Mucosa of descending colon (tissue), 3 donors: ENCODE measurements at regions not wholly inside any gene's neighbourhood (a gene's known extent, or its start where the extent isn't known, plus 50 kb on each side); places are given as distances from the start of the nearest gene placed in this dataset.
A peak's percentile ranks its signal among the peaks of the same experiment; 100 is the strongest.
"Not testable (repeated sequence)": the region's sequence is repeated elsewhere in the genome, so short reads cannot be mapped to it uniquely, and the experiment has no call there.

Experiments used
- ATAC-seq: fragments of 200-7000 bp; cut with Tn5 transposase; one replicate; pipeline ENCODE4 v1.9.1; 2020; ENCODE audit warnings: mild to moderate bottlenecking, moderate library complexity
- DNase-seq, 3 donors: peaks; one replicate each; pipeline ENCODE4 v3.0.0-alpha.2; 2020
- H3K36me3 ChIP-seq: fragments of 200-600 bp; one replicate; pipeline ENCODE4 v1.8.0; 2021; ENCODE audit warnings: low read depth, mild to moderate bottlenecking
- H3K4me1 ChIP-seq: fragments of 200-600 bp; one replicate; pipeline ENCODE4 v1.8.0; 2021; ENCODE audit warnings: low read depth, mild to moderate bottlenecking
- H3K4me3 ChIP-seq: fragments of 200-600 bp; one replicate; pipeline ENCODE4 v1.8.0; 2021; ENCODE audit warnings: mild to moderate bottlenecking
- H3K9me3 ChIP-seq: fragments of 200-600 bp; one replicate; pipeline ENCODE4 v1.8.0; 2021; ENCODE audit warnings: mild to moderate bottlenecking
- intact Hi-C, 2 donors: fragments of 100-400 bp; cut with DNase I in 1 of 2; cut with micrococcal nuclease in 1 of 2; formaldehyde crosslinking; loops; one replicate each; pipeline versions ENCODE4 v1.11.0 to v1.11.1; 2022; cut with DNase I, micrococcal nuclease
- TF ChIP-seq, protein P1 (sequence below): fragments of 200-600 bp; IDR thresholded peaks from one replicate; pipeline ENCODE4 v1.8.0; 2022; ENCODE audit warnings: antibody characterized with exemption, mild to moderate bottlenecking
- donor health status: DM: no; HTN: no; CAD: no; lungs with moderate emphysema.
- donor health status: DM: no; HTN: no; CAD: no.
- donor health status: DM: no; HTN: yes; CAD: no.

DNA sequence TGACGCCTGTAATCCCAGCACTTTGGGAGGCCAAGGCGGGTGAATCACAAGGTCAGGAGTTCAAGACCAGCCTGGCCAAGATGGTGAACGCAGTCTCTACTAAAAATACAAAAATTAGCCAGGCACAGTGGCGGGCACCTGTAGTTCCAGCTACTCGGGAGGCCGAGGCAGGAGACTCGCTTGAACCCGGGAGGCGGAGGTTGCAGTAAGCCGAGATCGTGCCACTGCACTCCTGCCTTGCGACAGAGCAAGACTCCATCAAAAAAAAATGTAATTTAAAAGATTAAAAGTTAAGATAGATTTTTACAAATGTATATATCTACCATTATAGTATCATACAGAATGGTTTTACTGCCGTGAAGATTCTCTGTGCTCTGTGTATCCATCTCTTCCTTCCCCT is 1464.1 kb downstream of the FOXD4L5 start:
- intact Hi-C loops, H3K4me1 ChIP-seq, H3K4me3 ChIP-seq, ATAC-seq, H3K36me3 ChIP-seq: not testable (repeated sequence)
- peaks cover 38% of the 10 kb centered on the region for H3K9me3 ChIP-seq
- peak in 1 of 3 donors; percentile 48 for DNase-seq

DNA sequence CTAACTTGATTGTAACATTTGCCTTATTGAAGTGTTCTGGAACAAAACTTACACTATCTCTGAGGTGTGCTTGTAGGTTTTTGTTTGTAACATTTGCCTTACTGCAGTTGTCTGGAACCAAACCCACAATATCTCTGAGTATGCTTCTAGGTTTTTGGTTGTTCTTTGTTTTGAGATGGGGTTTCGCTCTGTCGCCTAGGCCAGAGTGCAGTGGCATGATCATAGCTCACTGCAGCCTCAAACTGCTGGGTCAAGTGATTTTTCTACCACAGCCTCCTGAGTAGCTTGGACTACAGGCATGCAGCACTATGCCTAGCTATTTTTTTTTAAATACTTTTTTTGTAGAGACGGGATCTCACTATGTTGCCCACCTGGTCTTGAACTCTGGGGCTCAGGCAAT is 1464.6 kb downstream of the FOXD4L5 start:
- intact Hi-C loops, H3K36me3 ChIP-seq, H3K4me1 ChIP-seq, DNase-seq, H3K4me3 ChIP-seq, ATAC-seq: not testable (repeated sequence)
- peaks cover 43% of the 10 kb centered on the region for H3K9me3 ChIP-seq

DNA sequence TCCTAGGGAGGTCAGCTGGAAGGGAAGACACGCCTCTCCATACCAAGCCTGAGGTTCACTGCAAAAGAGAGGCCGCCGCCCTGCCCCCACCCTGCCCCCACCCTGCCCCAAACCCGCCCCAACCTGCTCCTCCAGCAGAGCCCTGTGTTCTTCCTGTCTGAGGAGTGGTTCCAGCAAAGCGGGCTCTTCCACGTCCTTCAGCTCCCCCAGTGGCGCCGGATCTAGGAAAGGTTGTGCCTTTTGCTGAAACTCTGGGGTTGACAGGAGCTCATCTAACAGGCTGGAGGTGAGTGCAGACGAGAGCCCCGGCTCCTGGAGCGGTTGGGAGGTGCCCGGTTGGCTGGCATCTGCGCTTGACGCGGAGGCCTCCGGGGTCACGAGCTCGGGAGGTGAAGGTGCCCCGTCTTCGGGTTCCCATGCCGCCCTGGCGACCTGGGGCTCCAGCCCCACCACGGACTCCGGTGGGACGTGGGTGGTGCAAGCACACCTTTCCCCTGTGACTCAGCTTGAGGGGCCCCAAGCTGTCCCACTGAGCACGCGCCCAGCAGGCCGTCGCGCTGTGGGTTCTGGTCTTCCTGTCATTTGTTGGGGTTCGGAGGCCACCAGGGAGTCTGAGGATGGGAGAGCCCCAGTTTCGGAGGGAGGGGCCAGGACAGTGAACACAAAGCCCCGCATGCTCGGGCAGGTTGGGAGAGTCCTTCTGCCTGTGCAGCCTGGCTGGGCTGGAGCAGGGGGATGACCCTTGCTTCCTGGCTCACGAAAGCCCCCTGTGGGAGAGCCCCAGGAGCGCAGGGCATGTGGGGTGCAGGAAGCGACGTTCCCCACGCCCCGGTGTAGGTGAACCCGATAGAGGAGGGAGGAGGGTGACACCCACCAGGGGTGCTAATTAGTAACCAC is 1467.1 kb downstream of the FOXD4L5 start:
- Histone ChIP-seq H3K4me1 (no peaks in the 10 kb centered on the region), H3K4me3 (no peak overlapping the region), H3K9me3 (peaks cover 59% of the 10 kb centered on the region), H3K36me3 (no peaks in the 10 kb centered on the region)
- intact Hi-C loops: no loop called here
- DNase-seq (peak; percentile 51 to 90 (median 69)), ATAC-seq (peak; percentile 61)
- TF ChIP-seq, protein P1, sequence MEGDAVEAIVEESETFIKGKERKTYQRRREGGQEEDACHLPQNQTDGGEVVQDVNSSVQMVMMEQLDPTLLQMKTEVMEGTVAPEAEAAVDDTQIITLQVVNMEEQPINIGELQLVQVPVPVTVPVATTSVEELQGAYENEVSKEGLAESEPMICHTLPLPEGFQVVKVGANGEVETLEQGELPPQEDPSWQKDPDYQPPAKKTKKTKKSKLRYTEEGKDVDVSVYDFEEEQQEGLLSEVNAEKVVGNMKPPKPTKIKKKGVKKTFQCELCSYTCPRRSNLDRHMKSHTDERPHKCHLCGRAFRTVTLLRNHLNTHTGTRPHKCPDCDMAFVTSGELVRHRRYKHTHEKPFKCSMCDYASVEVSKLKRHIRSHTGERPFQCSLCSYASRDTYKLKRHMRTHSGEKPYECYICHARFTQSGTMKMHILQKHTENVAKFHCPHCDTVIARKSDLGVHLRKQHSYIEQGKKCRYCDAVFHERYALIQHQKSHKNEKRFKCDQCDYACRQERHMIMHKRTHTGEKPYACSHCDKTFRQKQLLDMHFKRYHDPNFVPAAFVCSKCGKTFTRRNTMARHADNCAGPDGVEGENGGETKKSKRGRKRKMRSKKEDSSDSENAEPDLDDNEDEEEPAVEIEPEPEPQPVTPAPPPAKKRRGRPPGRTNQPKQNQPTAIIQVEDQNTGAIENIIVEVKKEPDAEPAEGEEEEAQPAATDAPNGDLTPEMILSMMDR: no peak

DNA sequence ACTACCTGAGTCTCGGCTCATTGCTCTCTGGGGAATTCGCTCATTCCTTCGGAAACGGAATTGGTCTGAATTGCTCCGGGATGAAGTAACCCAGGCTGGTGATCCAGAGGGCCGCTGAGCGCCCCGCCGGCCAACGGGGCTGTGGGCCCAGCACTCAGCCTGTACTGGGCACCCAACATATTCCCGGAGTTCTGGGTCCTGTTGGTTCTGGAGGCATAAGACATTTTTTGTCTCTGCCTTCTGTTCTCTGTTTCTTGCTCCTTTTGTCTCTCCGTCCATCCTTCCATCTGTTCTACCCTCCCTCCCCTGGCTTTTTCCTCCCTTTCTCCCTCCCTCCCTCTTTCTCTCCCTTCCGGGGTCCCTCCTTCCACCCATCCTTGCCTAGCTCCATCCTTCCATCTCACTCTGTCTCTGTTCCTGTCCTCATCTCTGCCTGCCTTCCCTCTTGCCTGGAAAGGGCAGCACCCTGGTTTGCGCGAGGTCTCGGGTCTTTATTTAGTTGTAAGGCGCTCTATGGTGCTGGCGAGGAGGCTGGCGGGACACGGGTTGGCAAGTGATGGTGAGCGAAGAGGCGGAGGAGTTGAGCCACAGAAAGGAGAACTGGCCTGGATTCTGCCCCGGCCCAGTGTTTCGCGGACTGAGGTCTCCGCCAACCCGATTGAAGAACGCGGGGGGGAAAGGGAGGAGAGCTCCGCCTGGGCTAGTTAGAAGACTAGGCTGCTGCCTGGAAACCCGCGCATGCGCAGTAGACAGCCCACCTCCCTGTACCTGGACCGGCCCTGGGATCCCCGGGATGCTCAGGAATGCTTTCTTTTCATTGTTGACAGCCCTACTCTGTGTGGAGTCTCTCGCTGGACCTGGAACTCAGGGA is 1468.0 kb downstream of the FOXD4L5 start:
- TF ChIP-seq, protein P1: no peak
- DNase-seq (peak; percentile 78 to 89 (median 85)), ATAC-seq (peak; percentile 75)
- Histone ChIP-seq H3K4me3 (no peak overlapping the region), H3K4me1 (no peaks in the 10 kb centered on the region), H3K36me3 (no peaks in the 10 kb centered on the region), H3K9me3 (peaks cover 53% of the 10 kb centered on the region)
- intact Hi-C loops: no loop called here

DNA sequence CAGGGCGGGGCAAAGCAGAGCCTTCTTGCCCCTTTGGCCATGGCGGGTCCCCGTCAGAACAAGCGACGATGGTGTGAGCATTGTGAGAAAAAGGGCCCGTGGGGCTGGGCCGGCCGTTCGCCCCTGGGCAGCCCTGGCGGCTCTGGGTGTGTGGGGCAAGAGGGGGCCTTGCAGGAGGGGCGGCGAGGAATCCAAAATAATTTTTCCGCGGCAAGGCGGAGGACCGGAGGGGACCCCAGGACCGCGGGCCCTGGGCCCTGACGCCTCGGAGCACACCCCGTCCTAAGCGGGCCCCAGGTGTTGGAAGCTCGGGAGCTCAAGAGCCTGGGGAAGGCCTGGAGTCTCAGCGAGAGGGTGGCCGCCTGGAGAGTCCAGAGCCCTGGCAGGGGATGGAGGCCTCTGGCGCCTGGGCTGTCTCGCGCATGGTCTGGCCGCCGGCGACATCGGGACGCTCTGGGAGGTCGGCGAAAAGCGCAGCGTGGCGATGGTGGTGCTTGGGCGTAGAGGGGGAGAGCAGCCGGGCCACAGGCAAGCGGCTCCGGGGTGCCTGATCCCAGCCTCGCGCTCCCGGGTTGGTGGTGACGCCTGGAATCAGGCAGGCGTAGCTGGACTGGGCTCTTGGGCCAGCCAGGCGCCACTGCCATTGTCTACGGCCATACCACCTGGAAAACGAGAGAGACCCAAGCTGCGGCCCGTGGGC is 1469.9 kb downstream of the FOXD4L5 start:
- intact Hi-C loops, ATAC-seq, H3K4me3 ChIP-seq, H3K36me3 ChIP-seq, H3K4me1 ChIP-seq: not testable (repeated sequence)
- peaks cover 55% of the 10 kb centered on the region for H3K9me3 ChIP-seq
- peak in 1 of 3 donors; percentile 45 for DNase-seq

DNA sequence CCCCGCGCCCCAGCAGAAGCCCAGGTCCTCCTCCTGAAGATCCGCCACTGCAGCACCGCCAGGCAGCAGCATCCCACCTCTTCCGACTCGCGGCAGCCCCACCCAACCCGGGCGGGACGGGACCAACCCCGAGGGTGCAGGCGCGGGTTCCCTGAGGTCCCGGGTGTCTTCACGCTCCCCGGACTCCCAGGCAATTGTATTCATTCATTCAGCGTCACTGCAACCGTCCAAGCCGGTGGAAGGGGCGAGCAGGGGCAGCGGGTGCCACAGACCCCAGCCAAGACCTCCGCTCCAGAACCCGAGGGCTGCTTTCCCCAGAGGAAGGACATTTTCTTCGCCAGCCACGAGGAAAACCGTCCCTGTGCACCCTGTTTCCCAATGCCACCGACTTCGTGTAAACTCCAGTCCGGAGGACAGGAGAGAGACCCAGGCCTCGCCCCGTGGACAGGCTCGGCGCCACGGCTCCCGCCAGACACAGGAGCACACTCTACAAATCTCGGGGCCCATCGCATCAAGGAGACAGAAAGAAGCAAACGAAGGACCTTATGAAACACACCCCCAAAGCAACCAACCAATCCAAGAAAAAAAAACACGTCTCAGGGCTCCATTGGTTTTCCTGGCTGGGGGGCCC is 1471.5 kb downstream of the FOXD4L5 start:
- peaks cover 55% of the 10 kb centered on the region for H3K9me3 ChIP-seq
- ATAC-seq, H3K4me3 ChIP-seq, intact Hi-C loops, H3K36me3 ChIP-seq, H3K4me1 ChIP-seq: not testable (repeated sequence)
- DNase-seq: peak in 1 of 3 donors; percentile 52

DNA sequence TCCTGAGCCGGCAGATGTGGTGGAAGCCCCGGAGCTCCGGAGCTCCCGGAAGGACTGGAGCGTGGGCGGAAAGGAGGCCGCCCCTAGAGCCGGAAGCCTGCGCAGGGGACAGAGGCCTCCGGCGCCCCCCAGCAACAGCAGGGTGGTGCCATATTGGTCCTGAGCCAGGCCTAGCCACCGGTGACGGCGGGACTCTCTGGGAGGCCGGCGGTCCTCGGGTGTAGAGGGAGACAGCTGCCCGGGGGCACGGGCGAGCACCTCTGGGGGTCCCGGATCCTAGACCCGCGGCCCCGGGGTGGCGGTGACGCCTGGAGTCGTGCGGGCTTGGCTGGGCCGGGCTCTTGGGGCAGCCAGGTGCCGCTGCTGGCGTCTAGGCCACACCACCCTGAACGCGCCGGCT is 1472.2 kb downstream of the FOXD4L5 start:
- H3K4me1 ChIP-seq, H3K36me3 ChIP-seq, intact Hi-C loops, H3K4me3 ChIP-seq: not testable (repeated sequence)
- DNase-seq (peak in 1 of 3 donors; percentile 33), ATAC-seq (peak; percentile 81)
- H3K9me3 ChIP-seq: peaks cover 50% of the 10 kb centered on the region

DNA sequence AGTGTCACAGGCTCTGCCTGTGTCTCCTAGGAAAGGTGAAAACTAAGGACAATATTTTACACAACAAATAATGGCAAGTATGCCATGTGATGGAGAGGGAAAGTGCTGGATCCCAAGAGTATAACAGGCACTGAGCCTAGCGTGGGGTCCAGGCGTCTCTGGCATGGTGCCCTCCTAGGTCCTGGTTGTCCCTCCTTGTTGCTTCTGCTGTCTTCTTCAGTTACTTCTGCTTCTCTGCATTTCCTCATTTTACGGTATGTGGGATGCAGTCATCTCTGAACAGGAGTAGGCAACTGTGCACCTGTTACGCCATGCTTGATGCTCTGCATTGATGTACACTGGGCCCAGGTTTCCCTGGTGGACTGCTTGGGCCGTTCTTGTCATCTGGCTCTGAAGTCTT is 1480.8 kb downstream of the FOXD4L5 start:
- H3K4me1 ChIP-seq, H3K4me3 ChIP-seq, ATAC-seq, intact Hi-C loops, DNase-seq, H3K36me3 ChIP-seq: not testable (repeated sequence)
- peaks cover 24% of the 10 kb centered on the region for H3K9me3 ChIP-seq

DNA sequence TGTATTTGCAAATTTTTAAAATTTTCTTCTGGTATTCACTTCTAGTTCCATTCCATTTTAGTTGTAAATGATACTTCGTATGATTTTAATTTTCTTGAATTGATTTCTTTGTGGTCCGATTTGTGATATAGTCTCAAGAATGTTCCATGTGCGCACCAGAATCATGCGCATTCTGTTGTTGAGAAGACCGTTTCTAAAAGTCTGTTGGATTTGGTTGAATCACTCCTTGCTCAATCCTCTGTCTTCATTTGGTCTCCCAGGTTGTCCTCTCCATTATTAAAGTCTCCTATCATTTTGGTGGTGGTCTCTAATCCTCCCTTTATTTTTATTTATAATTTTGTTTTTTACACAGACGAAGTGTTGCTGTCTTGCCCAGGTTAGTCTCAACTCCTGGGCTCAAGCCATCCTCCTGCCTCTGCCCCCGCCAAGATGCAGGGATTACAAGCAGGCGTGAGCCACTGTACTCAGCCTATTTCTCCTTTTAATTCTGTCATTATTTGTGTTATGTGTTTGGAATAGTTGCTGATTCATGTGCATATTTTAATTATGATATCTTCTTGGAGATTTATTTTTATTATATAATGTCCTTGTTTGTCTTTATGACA is 1490.8 kb downstream of the FOXD4L5 start:
- H3K4me1 ChIP-seq, ATAC-seq: not testable (repeated sequence)

DNA sequence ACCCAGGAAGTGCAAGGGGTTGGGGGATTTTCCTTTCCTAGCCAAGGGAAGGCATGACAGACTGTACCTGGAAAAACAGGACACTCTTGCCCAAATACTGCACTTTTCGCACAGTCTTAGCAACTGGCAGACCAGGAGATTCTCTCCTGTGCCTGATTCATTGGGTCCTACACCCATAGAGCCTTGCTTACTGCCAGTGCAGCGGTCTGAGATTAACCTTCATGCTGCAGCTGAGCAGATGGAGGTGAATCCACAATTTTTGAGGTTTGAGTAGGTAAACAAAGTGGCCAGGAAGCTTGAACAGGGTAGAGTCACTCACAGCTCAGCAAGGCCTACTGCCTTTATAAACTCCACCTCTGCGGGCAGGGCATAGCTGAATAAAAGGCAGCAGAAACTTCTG is 1497.6 kb downstream of the FOXD4L5 start:
- H3K9me3 ChIP-seq: peaks cover 51% of the 10 kb centered on the region
- H3K4me1 ChIP-seq, DNase-seq, H3K4me3 ChIP-seq, ATAC-seq, intact Hi-C loops, H3K36me3 ChIP-seq: not testable (repeated sequence)

More for the DNA sequence above, 1490.8 kb downstream of the FOXD4L5 start:
- intact Hi-C loops, H3K36me3 ChIP-seq, DNase-seq, H3K4me3 ChIP-seq: not testable (repeated sequence)
- peaks cover 47% of the 10 kb centered on the region for H3K9me3 ChIP-seq

DNA sequence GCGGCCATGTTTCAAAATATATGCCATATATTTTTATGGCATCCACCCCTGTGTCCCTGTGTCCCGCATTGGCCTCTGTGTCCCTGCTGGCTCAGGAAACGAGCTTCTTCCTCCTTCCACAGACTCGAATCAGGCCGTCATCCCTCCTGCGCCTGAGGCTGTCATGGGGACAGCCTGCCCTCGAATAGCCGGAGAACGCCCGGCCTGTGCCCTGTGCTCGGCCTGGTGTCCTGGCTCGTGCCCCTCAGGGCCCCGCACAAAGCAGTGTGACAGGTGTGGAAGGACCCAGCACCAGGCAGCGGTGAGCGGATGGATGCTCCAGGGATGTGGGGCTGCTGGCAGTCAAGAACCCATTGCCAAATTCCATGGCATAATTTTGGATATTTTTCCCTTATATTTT is 1500.0 kb downstream of the FOXD4L5 start:
- H3K4me1 ChIP-seq, ATAC-seq, H3K4me3 ChIP-seq, H3K36me3 ChIP-seq, intact Hi-C loops, DNase-seq: not testable (repeated sequence)
- H3K9me3 ChIP-seq: peaks cover 43% of the 10 kb centered on the region
